ENCODE measurements at regions not wholly inside any gene's neighbourhood (a gene's known extent, or its start where the extent isn't known, plus 50 kb on each side); places are given as distances from the start of the nearest gene placed in this dataset.

DNA sequence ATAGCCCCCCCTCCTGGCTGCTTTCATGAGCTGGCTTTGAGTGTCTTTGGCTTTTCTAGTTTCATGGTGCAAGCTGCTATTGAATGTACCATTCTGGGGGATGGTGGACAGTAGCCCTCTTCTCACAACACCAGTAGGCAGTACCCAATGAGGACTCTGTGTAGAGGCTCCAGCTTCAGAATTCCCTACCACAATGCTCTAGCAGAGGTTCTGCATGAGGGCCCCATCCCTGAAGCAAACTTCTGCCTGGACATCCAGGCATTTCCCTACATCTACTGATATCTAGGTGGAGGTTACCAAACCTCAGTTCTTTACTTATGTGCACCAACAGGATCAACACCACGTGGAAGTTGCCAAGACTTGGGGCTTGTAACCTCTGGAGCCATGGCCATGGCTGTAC, 1742.9 kb downstream of the SI start:
- no peak for DNase-seq (ENCODE audit: low spot score)
- TF ChIP-seq, protein P1, sequence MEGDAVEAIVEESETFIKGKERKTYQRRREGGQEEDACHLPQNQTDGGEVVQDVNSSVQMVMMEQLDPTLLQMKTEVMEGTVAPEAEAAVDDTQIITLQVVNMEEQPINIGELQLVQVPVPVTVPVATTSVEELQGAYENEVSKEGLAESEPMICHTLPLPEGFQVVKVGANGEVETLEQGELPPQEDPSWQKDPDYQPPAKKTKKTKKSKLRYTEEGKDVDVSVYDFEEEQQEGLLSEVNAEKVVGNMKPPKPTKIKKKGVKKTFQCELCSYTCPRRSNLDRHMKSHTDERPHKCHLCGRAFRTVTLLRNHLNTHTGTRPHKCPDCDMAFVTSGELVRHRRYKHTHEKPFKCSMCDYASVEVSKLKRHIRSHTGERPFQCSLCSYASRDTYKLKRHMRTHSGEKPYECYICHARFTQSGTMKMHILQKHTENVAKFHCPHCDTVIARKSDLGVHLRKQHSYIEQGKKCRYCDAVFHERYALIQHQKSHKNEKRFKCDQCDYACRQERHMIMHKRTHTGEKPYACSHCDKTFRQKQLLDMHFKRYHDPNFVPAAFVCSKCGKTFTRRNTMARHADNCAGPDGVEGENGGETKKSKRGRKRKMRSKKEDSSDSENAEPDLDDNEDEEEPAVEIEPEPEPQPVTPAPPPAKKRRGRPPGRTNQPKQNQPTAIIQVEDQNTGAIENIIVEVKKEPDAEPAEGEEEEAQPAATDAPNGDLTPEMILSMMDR (IDR thresholded peaks at IDR 0.05; ENCODE audit: borderline replicate concordance, control extremely low read depth, extremely low read depth, insufficient read depth, missing control alignments), result no peak
- in situ Hi-C loops (cut with MboI; ENCODE audit: low sequenced_read_pairs, unreplicated experiment), result no loop called here

DNA sequence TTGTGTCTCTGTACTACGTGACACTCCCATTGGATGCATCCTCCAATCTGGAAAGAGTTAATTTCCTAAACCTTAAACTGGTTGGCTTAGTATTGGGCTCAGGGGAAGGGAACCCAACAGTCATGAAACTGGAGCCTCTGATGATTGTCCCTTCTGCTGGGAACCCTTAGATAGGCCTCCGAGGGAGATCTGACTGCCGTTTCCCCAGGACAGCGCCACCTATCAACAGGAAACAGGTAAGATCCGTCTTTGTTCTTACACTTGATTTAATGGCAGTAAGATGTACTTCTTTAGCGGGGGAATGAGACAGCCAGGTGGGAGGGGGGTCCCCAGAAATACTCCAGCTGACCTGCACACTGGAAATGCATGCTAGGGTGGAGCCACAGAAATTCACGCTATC, 1749.6 kb downstream of the SI start:
- no peak for DNase-seq (ENCODE audit: low spot score)
- in situ Hi-C loops (cut with MboI; ENCODE audit: low sequenced_read_pairs, unreplicated experiment), result no loop called here
- TF ChIP-seq, protein P1 (IDR thresholded peaks at IDR 0.05; ENCODE audit: borderline replicate concordance, control extremely low read depth, extremely low read depth, insufficient read depth, missing control alignments), result no peak

DNA sequence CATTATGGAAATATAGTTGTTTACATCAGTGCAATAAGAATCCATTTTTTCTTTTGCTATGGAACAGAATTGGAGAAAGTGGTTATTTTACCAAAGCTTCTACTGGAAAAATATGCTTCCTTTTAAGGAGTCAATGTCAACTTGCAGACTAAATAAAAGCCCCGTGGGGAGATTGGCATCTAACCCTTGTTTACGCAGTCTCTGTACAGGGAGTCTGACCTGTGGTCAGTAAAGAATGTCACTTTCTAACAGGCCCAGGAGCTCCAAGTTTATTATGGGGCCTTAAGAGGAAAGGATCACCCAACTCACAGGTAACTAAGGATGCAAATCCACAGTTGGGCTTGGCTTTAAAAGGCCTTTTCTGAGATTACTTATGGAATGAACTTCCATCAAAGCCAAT, 1751.2 kb downstream of the SI start:
- in situ Hi-C loops (cut with MboI; ENCODE audit: low sequenced_read_pairs, unreplicated experiment), result no loop called here
- DNase-seq (ENCODE audit: low spot score), result no peak
- TF ChIP-seq, protein P1 (IDR thresholded peaks at IDR 0.05; ENCODE audit: borderline replicate concordance, control extremely low read depth, extremely low read depth, insufficient read depth, missing control alignments), result no peak

DNA sequence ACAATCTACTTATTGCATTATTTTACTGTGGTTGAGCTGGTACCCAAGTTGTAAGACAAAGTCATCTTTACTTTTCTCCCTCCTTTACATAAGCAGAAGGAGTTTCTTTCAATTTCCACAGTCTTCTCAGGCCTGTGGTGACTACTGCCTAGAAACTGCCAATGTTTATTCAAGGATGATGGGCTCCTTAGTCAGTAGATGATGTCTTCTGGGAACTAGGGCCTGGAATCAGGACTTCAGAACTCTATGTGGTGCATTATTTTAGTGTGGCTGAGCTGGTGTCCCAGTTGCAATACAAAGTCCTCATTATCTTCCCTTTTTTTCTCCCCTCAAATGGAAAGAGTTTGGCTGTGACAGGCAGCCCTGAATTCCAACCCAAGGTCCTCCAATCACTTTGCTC, 1762.5 kb downstream of the SI start:
- DNase-seq (ENCODE audit: low spot score), result no peak
- in situ Hi-C loops (cut with MboI; ENCODE audit: low sequenced_read_pairs, unreplicated experiment), result no loop called here
- TF ChIP-seq, protein P1 (IDR thresholded peaks at IDR 0.05; ENCODE audit: borderline replicate concordance, control extremely low read depth, extremely low read depth, insufficient read depth, missing control alignments), result no peak

DNA sequence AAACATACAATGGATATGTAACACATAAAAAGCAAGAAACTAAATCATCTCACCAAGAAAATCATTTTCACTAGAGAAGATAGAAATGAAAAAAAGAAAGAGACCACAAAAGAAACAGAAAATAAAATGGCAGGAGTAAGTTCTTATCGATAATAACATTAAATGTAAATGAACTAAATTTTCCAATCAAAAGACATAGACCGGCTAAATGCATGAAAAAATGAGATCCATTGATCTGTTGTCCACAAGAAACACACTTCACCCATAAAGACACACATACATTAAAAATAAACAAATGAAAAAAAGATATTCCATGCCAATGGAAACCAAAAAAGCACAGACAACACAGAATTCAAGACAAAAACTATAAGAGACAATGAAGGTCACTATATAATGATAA, 1771.9 kb downstream of the SI start:
- no peak for DNase-seq (ENCODE audit: low spot score)
- in situ Hi-C loops (cut with MboI; ENCODE audit: low sequenced_read_pairs, unreplicated experiment), result no loop called here
- TF ChIP-seq, protein P1 (IDR thresholded peaks at IDR 0.05; ENCODE audit: borderline replicate concordance, control extremely low read depth, extremely low read depth, insufficient read depth, missing control alignments), result no peak

DNA sequence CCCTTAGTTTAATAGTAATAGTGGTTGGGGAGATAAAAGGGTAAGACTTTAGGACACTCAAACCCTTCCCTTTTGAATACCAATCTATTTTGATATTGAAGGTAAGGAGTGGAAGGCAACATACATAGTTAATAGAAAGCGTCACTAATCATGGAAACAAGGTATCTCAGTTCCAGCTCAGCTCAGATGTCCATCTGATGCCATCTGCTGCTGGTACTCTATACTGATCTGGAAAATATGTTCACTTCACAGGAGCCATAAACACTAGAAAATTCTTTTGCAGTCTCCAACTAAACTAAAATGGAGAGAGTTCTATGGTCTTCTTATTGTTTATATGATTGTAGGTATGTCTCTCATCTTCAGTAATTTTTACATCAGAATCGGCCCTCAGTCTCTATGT, 1777.1 kb downstream of the OTOL1 start:
- TF ChIP-seq, protein P1 (IDR thresholded peaks at IDR 0.05; ENCODE audit: borderline replicate concordance, control extremely low read depth, extremely low read depth, insufficient read depth, missing control alignments), result no peak
- in situ Hi-C loops (cut with MboI; ENCODE audit: low sequenced_read_pairs, unreplicated experiment), result no loop called here
- DNase-seq (ENCODE audit: low spot score), result no peak

DNA sequence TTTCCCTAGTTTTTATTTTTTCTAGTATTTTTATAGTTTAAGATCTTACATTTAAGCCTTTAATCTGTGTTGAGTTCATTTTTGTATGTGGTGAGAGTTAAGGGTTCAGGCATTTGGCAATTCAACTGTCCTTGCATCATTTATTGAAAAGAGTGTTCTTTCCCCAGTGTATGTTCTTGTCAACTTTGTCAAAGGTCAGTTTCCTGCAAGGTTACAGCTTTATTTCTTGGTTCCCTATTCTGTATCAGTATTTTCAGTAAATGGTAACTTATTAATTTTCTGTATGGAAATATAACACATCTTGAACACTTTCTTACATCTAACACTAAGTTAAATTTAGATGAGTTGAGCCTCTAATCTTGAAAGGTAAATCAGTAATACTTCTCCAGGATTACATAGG, 1770.1 kb downstream of the OTOL1 start:
- no peak for DNase-seq (ENCODE audit: low spot score)
- TF ChIP-seq, protein P1 (IDR thresholded peaks at IDR 0.05; ENCODE audit: borderline replicate concordance, control extremely low read depth, extremely low read depth, insufficient read depth, missing control alignments), result no peak
- in situ Hi-C loops (cut with MboI; ENCODE audit: low sequenced_read_pairs, unreplicated experiment), result no loop called here
